CD14-positive monocyte (primary cell): ENCODE measurements at regions not wholly inside any gene's neighbourhood (a gene's known extent, or its start where the extent isn't known, plus 50 kb on each side); places are given as distances from the start of the nearest gene placed in this dataset.

Source experiments
- DNase-seq, 3 donors: peaks; one replicate each; pipeline ENCODE4 v3.0.0-alpha.2; 2011 to 2022
- H2AFZ ChIP-seq: 2 replicates; pipeline ENCODE4 v1.6.0; 2012; ENCODE audit warnings: mild to moderate bottlenecking, low read depth, low read length, inconsistent platforms; ENCODE audit not compliant: insufficient read depth, poor library complexity, severe bottlenecking
- H3K27ac ChIP-seq, 2 donors: 1 replicate in 1 of 2; 2 replicates in 1 of 2; pipeline ENCODE4 v1.5.1; 2012 to 2013; ENCODE audit warnings: low read length in 2 of 2, control low read depth in 1 of 2, inconsistent platforms in 1 of 2, low read depth in 1 of 2, mild to moderate bottlenecking in 1 of 2
- H3K27me3 ChIP-seq, 2 donors: one replicate each; pipeline versions ENCODE4 v1.6.0 to v1.6.1; 2011 to 2013; ENCODE audit warnings: low read length in 2 of 2; ENCODE audit not compliant: control insufficient read depth in 2 of 2, insufficient read depth in 2 of 2
- H3K36me3 ChIP-seq, 2 donors: replicated peaks in 1 of 2; 1 replicate in 1 of 2; 2 replicates in 1 of 2; pipeline versions ENCODE4 v1.5.1 to v1.6.1; 2012 to 2013; ENCODE audit warnings: low read length in 2 of 2, control low read depth in 1 of 2, inconsistent platforms in 1 of 2, mild to moderate bottlenecking in 1 of 2; ENCODE audit not compliant: insufficient read depth in 2 of 2, control insufficient read depth in 1 of 2
- H3K4me1 ChIP-seq, 2 donors: 1 replicate in 1 of 2; 2 replicates in 1 of 2; pipeline versions ENCODE4 v1.5.1 to v1.6.1; 2012 to 2013; ENCODE audit warnings: low read length in 2 of 2, control low read depth in 1 of 2, inconsistent platforms in 1 of 2, mild to moderate bottlenecking in 1 of 2, moderate library complexity in 1 of 2; ENCODE audit not compliant: insufficient read depth in 2 of 2, control insufficient read depth in 1 of 2
- H3K4me2 ChIP-seq: replicated peaks from 2 replicates; pipeline ENCODE3; 2012; ENCODE audit warnings: low read length, moderate library complexity, mild to moderate bottlenecking; ENCODE audit not compliant: poor library complexity, severe bottlenecking; ENCODE audit errors: extremely low read depth
- H3K4me3 ChIP-seq, 3 experiments: fragments of 200-600 bp in 1 of 3; sonication (generic) in 1 of 3; replicated peaks in 1 of 3; 1 replicate in 2 of 3; 2 replicates in 1 of 3; pipeline ENCODE4 v1.5.1; 2011 to 2013; ENCODE audit warnings: low read length in 3 of 3, mild to moderate bottlenecking in 3 of 3, control low read depth in 2 of 3, low read depth in 2 of 3, inconsistent platforms in 1 of 3, moderate library complexity in 1 of 3
- H3K79me2 ChIP-seq: 2 replicates; pipeline ENCODE4 v1.6.0; 2012; ENCODE audit warnings: mild to moderate bottlenecking, control low read depth, inconsistent platforms, low read length, moderate library complexity; ENCODE audit not compliant: insufficient read depth
- H3K9ac ChIP-seq: 2 replicates; pipeline ENCODE4 v1.6.0; 2017; ENCODE audit warnings: low read length, mild to moderate bottlenecking; ENCODE audit not compliant: insufficient read depth, poor library complexity, severe bottlenecking
- H3K9me3 ChIP-seq, 2 donors: replicated peaks in 1 of 2; 1 replicate in 1 of 2; 2 replicates in 1 of 2; pipeline versions ENCODE4 v1.5.1 to v1.6.1; 2012 to 2013; ENCODE audit warnings: low read length in 2 of 2, control low read depth in 1 of 2; ENCODE audit not compliant: control insufficient read depth in 1 of 2, insufficient read depth in 1 of 2
- H4K20me1 ChIP-seq: 2 replicates; pipeline ENCODE4 v1.6.0; 2012; ENCODE audit warnings: mild to moderate bottlenecking, low read length, control low read depth, moderate library complexity; ENCODE audit not compliant: insufficient read depth
- H3K27ac Mint-ChIP-seq, 7 donors: one replicate each; pipeline ENCODE4 v1.8.0; 2020; ENCODE audit warnings: mild to moderate bottlenecking in 7 of 7, mixed read lengths in 7 of 7, moderate library complexity in 6 of 7, inconsistent platforms in 2 of 7
- H3K27me3 Mint-ChIP-seq, 3 donors: one replicate each; pipeline ENCODE4 v1.8.0; 2021 to 2022; ENCODE audit warnings: low read depth in 3 of 3, mild to moderate bottlenecking in 3 of 3, mixed read lengths in 3 of 3, moderate library complexity in 3 of 3, inconsistent platforms in 1 of 3
- H3K36me3 Mint-ChIP-seq, 2 donors: one replicate each; pipeline ENCODE4 v1.8.0; 2020; ENCODE audit warnings: mixed read lengths in 2 of 2, inconsistent platforms in 1 of 2, mild to moderate bottlenecking in 1 of 2
- H3K4me1 Mint-ChIP-seq: one replicate; pipeline ENCODE4 v1.8.0; 2020; ENCODE audit warnings: mild to moderate bottlenecking, mixed read lengths
- H3K4me3 Mint-ChIP-seq, 2 donors: one replicate each; pipeline ENCODE4 v1.8.0; 2020; ENCODE audit warnings: mild to moderate bottlenecking in 2 of 2, mixed read lengths in 2 of 2, moderate library complexity in 1 of 2
- H3K9me3 Mint-ChIP-seq, 7 donors: one replicate each; pipeline ENCODE4 v1.8.0; 2020 to 2022; ENCODE audit warnings: mixed read lengths in 7 of 7, mild to moderate bottlenecking in 6 of 7, moderate library complexity in 6 of 7, inconsistent platforms in 2 of 7
- WGBS: methylation state at CpG from one replicate; pipeline ENCODE4 v1.1.5; 2013; ENCODE audit warnings: missing lambda C conversion rate; ENCODE audit not compliant: insufficient coverage; 5-methylcytosine and 5-hydroxymethylcytosine counted together
- intact Hi-C, 2 donors: fragments of 100-400 bp; cut with micrococcal nuclease; formaldehyde crosslinking; loops; one replicate each; pipeline versions ENCODE4 v1.15.0 to v1.15.1; 2023
- TF ChIP-seq, protein P1 (sequence below): fragments of 200-600 bp; IDR thresholded peaks from one replicate; pipeline ENCODE4 v1.8.0; 2022; ENCODE audit warnings: antibody characterized with exemption, mild to moderate bottlenecking

DNA sequence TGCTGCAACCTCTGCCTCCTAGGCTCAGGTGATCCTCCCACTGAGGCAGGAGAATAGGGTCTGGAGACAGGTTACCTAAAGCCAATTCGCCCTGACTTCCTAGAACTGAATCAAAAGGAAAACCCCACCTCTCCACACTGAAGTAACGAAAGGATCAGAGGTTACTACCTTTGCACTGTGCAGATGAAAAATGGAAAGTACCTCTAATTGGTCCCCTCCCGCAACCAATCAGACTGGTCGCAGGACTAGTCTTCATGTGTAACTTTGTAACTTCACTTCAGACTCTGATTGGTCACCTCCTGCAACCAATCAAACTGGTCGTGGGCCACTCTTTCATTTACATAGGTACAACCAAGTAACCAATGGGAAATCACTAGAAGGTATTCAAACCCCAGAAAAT is 61.1 kb downstream of the ATXN3L start:
- no peaks in the 10 kb centered on the region for H3K36me3 Mint-ChIP-seq
- Histone ChIP-seq H3K4me2 (no peak overlapping the region), H3K36me3 (no peaks in the 10 kb centered on the region), H3K4me3 (no peak overlapping the region), H3K27me3 (peaks cover 0 to 33% of the 10 kb centered on the region in 2 donors), H2AFZ (no peak overlapping the region), H3K9me3 (no peaks in the 10 kb centered on the region), H3K27ac (no peak overlapping the region), H4K20me1 (no peaks in the 10 kb centered on the region), H3K9ac (no peak overlapping the region), H3K4me1 (no peaks in the 10 kb centered on the region), H3K79me2 (no peaks in the 10 kb centered on the region)
- no peak overlapping the region for H3K4me3 Mint-ChIP-seq
- whole genome bisulfite sequencing, result 100% methylated on average over 2 of the region's 5 CpGs
- DNase-seq, result no peak
- peaks cover 9% of the 10 kb centered on the region for H3K4me1 Mint-ChIP-seq
- peaks cover 0 to 4% (median 0%) of the 10 kb centered on the region in 7 donors for H3K9me3 Mint-ChIP-seq
- intact Hi-C loops, result no loop called here
- peaks cover 1 to 15% (median 5%) of the 10 kb centered on the region in 3 donors for H3K27me3 Mint-ChIP-seq
- H3K27ac Mint-ChIP-seq, result no peak overlapping the region
- TF ChIP-seq, protein P1, sequence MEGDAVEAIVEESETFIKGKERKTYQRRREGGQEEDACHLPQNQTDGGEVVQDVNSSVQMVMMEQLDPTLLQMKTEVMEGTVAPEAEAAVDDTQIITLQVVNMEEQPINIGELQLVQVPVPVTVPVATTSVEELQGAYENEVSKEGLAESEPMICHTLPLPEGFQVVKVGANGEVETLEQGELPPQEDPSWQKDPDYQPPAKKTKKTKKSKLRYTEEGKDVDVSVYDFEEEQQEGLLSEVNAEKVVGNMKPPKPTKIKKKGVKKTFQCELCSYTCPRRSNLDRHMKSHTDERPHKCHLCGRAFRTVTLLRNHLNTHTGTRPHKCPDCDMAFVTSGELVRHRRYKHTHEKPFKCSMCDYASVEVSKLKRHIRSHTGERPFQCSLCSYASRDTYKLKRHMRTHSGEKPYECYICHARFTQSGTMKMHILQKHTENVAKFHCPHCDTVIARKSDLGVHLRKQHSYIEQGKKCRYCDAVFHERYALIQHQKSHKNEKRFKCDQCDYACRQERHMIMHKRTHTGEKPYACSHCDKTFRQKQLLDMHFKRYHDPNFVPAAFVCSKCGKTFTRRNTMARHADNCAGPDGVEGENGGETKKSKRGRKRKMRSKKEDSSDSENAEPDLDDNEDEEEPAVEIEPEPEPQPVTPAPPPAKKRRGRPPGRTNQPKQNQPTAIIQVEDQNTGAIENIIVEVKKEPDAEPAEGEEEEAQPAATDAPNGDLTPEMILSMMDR, result no peak

DNA sequence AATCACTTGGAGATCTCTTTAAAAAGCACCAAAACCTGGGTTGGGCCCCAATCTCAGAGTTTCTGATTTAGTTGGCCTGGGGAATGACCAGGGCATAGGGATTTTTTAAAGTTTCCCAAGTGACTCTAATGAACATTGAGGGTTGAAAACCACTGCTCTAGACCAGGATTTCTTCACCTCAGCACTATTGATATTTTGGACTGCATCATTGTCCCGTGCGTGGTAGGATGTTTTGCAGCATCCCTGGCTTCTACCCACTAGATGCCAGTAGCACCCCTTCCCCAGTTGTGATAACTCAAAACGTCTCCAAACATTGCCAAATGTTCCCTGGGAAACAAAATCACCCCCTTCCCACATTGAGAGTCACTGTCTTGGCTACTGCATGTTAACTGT is 61.8 kb downstream of the ATXN3L start:
- Histone ChIP-seq H3K4me2 (no peak overlapping the region), H2AFZ (no peak overlapping the region), H3K79me2 (no peaks in the 10 kb centered on the region), H3K27ac (no peak overlapping the region), H3K27me3 (peaks cover 0 to 31% of the 10 kb centered on the region in 2 donors), H3K9me3 (peaks cover 0 to 2% of the 10 kb centered on the region in 2 donors), H3K4me3 (no peak overlapping the region), H3K9ac (no peak overlapping the region), H4K20me1 (no peaks in the 10 kb centered on the region), H3K36me3 (no peaks in the 10 kb centered on the region), H3K4me1 (no peaks in the 10 kb centered on the region)
- TF ChIP-seq, protein P1, result no peak
- no peaks in the 10 kb centered on the region for H3K36me3 Mint-ChIP-seq
- H3K4me3 Mint-ChIP-seq, result no peak overlapping the region
- no peak for DNase-seq
- intact Hi-C loops, result no loop called here
- H3K4me1 Mint-ChIP-seq, result peaks cover 15% of the 10 kb centered on the region
- no peak overlapping the region for H3K27ac Mint-ChIP-seq
- peaks cover 0 to 5% (median 3%) of the 10 kb centered on the region in 7 donors for H3K9me3 Mint-ChIP-seq
- peaks cover 1 to 11% (median 5%) of the 10 kb centered on the region in 3 donors for H3K27me3 Mint-ChIP-seq
- WGBS, result no CpG with 5 or more reads among the region's 3 CpGs
